Kidney tubule cell (primary cell): ENCODE measurements at regions not wholly inside any gene's neighbourhood (a gene's known extent, or its start where the extent isn't known, plus 50 kb on each side); places are given as distances from the start of the nearest gene placed in this dataset.
"Not testable (repeated sequence)": the region's sequence is repeated elsewhere in the genome, so short reads cannot be mapped to it uniquely, and the experiment has no call there.

Experiments
- DNase-seq: peaks from one replicate; pipeline ENCODE4 v3.0.0-alpha.2; 2018; ENCODE audit warnings: low spot score

- DNase-seq = peak; percentile 37
Measured at GRCh38 chr4:33072298-33073089, 2352.3 kb downstream of the PCDH7 start.

GRCh38 chr4:33073811-33074210, 2353.6 kb downstream of the PCDH7 start:
- peak; percentile 57 for DNase-seq

GRCh38 chr4:33078145-33078544, 2358.0 kb downstream of the PCDH7 start:
- no peak for DNase-seq

- no peak for DNase-seq
Measured at GRCh38 chr4:33080275-33080674, 2360.1 kb downstream of the PCDH7 start.

GRCh38 chr4:33085709-33086108, 2365.5 kb downstream of the PCDH7 start:
- DNase-seq = no peak

- DNase-seq = no peak
Measured at GRCh38 chr4:33086331-33086925, 2366.3 kb downstream of the PCDH7 start.

- no peak for DNase-seq
Measured at GRCh38 chr4:33088713-33089112, 2368.5 kb downstream of the PCDH7 start.

GRCh38 chr4:33090910-33091309, 2370.7 kb downstream of the PCDH7 start:
- no peak for DNase-seq

- DNase-seq = no peak
Measured at GRCh38 chr4:33091961-33092360, 2371.8 kb downstream of the PCDH7 start.

GRCh38 chr4:33104273-33104672, 2384.1 kb downstream of the PCDH7 start:
- DNase-seq = peak; percentile 48

- peak; percentile 17 for DNase-seq
Measured at GRCh38 chr4:33107814-33108213, 2387.6 kb downstream of the PCDH7 start.

GRCh38 chr4:33111117-33111516, 2390.9 kb downstream of the PCDH7 start:
- no peak for DNase-seq

- DNase-seq = no peak
Measured at GRCh38 chr4:33116871-33117270, 2396.7 kb downstream of the PCDH7 start.

- no peak for DNase-seq
Measured at GRCh38 chr4:33126002-33126401, 2405.8 kb downstream of the PCDH7 start.

- DNase-seq = not testable (repeated sequence)
Measured at GRCh38 chr4:33130662-33131061, 2410.5 kb downstream of the PCDH7 start.

GRCh38 chr4:33133723-33134122, 2413.6 kb downstream of the PCDH7 start:
- no peak for DNase-seq

- DNase-seq = no peak
Measured at GRCh38 chr4:33134366-33134765, 2414.2 kb downstream of the PCDH7 start.

GRCh38 chr4:33149658-33150524, 2429.7 kb downstream of the PCDH7 start:
- DNase-seq = no peak

GRCh38 chr4:33150525-33150910, 2430.3 kb downstream of the PCDH7 start:
- no peak for DNase-seq

GRCh38 chr4:33160126-33160525, 2440.0 kb downstream of the PCDH7 start:
- DNase-seq = peak; percentile 12

- no peak for DNase-seq
Measured at GRCh38 chr4:33161202-33161601, 2441.0 kb downstream of the PCDH7 start.

GRCh38 chr4:33162122-33162521, 2442.0 kb downstream of the PCDH7 start:
- no peak for DNase-seq
